DND-41 (cell line): ENCODE measurements at regions not wholly inside any gene's neighbourhood (a gene's known extent, or its start where the extent isn't known, plus 50 kb on each side); places are given as distances from the start of the nearest gene placed in this dataset.

Source experiments
- EZH2 ChIP-seq: IDR thresholded peaks from 3 replicates; pipeline ENCODE4 v1.6.1; 2012; ENCODE audit warnings: borderline replicate concordance, low read depth, mild to moderate bottlenecking, moderate library complexity, low read length, inconsistent platforms; ENCODE audit not compliant: severe bottlenecking
- TF ChIP-seq, protein P1 (sequence below): IDR thresholded peaks from 2 replicates; pipeline ENCODE4 v1.5.1; 2012; ENCODE audit warnings: borderline replicate concordance, low read length, moderate library complexity, mild to moderate bottlenecking; ENCODE audit not compliant: poor library complexity, severe bottlenecking; ENCODE audit errors: extremely low read depth

DNA sequence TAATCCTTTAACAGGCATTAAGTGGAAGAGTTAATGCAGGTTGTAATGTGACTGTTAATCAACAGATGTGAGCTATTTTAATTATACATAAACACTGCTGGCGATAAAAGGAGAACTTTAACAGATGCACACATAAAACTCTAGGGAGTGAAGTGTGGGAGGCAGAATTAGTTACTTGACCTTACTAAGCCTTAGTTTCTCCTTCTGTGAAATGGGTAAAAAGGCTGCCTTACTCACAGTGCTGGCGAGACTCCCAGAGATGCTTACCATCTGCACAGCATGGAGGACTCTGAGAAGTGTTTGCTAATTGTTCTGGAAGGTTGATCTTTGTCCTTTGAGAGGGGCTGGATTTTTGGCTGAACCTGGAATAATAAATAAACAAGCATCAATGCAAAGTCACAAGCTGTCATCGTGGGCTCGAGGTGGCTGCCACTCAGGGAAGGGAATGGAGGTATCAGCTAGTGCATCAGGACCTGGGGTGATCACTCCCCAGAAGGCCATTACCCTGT lies 58.6 kb upstream of the MPEG1 start:
- TF ChIP-seq, protein P1, sequence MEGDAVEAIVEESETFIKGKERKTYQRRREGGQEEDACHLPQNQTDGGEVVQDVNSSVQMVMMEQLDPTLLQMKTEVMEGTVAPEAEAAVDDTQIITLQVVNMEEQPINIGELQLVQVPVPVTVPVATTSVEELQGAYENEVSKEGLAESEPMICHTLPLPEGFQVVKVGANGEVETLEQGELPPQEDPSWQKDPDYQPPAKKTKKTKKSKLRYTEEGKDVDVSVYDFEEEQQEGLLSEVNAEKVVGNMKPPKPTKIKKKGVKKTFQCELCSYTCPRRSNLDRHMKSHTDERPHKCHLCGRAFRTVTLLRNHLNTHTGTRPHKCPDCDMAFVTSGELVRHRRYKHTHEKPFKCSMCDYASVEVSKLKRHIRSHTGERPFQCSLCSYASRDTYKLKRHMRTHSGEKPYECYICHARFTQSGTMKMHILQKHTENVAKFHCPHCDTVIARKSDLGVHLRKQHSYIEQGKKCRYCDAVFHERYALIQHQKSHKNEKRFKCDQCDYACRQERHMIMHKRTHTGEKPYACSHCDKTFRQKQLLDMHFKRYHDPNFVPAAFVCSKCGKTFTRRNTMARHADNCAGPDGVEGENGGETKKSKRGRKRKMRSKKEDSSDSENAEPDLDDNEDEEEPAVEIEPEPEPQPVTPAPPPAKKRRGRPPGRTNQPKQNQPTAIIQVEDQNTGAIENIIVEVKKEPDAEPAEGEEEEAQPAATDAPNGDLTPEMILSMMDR = no peak
- no peak for TF ChIP-seq EZH2
